Limb (tissue), 2 donors: ENCODE measurements at regions not wholly inside any gene's neighbourhood (a gene's known extent, or its start where the extent isn't known, plus 50 kb on each side); places are given as distances from the start of the nearest gene placed in this dataset.
"Not testable (repeated sequence)": the region's sequence is repeated elsewhere in the genome, so short reads cannot be mapped to it uniquely, and the experiment has no call there.

Source experiments
- DNase-seq, 2 donors: peaks; one replicate each; pipeline ENCODE4 v3.0.0-alpha.2; 2016; ENCODE audit errors: extremely low spot score in 2 of 2

GRCh38 chr2:110394769-110395168 is 77.8 kb downstream of the LIMS4 start:
- DNase-seq: not testable (repeated sequence)

- DNase-seq: not testable (repeated sequence)
These were observed 80.2 kb downstream of the LIMS4 start for GRCh38 chr2:110392366-110392765.

GRCh38 chr2:110391035-110391418 is 81.6 kb downstream of the LIMS4 start:
- DNase-seq: not testable (repeated sequence)

GRCh38 chr2:110390351-110391034 is 82.1 kb downstream of the LIMS4 start:
- DNase-seq: peak in 1 of 2 donors; percentile 8

GRCh38 chr2:110387044-110387443 is 85.6 kb downstream of the LIMS4 start:
- DNase-seq: not testable (repeated sequence)

GRCh38 chr2:110386546-110386945 is 86.1 kb downstream of the LIMS4 start:
- DNase-seq: not testable (repeated sequence)

- DNase-seq: not testable (repeated sequence)
These were observed 87.9 kb downstream of the LIMS4 start for GRCh38 chr2:110384736-110385119.

GRCh38 chr2:110384109-110384735 is 88.4 kb downstream of the LIMS4 start:
- not testable (repeated sequence) for DNase-seq

GRCh38 chr2:110383163-110384048 is 89.2 kb downstream of the LIMS4 start:
- not testable (repeated sequence) for DNase-seq

- DNase-seq: not testable (repeated sequence)
These were observed 99.1 kb downstream of the LIMS4 start for GRCh38 chr2:110373519-110373918.

- DNase-seq: not testable (repeated sequence)
These were observed 101.0 kb downstream of the LIMS4 start for GRCh38 chr2:110371633-110372032.

- DNase-seq: not testable (repeated sequence)
These were observed 115.0 kb downstream of the LIMS4 start for GRCh38 chr2:110357616-110358015.

- not testable (repeated sequence) for DNase-seq
These were observed 118.2 kb downstream of the LIMS4 start for GRCh38 chr2:110354294-110355018.

- not testable (repeated sequence) for DNase-seq
These were observed 121.9 kb downstream of the LIMS4 start for GRCh38 chr2:110350718-110351117.

- not testable (repeated sequence) for DNase-seq
These were observed 123.7 kb downstream of the LIMS4 start for GRCh38 chr2:110348902-110349301.

- not testable (repeated sequence) for DNase-seq
These were observed 128.1 kb downstream of the LIMS4 start for GRCh38 chr2:110344405-110345035.

GRCh38 chr2:110342077-110342476 is 129.7 kb upstream of the MTLN start:
- DNase-seq: not testable (repeated sequence)

GRCh38 chr2:110339126-110339525 is 126.8 kb upstream of the MTLN start:
- DNase-seq: not testable (repeated sequence)

- not testable (repeated sequence) for DNase-seq
These were observed 126.1 kb upstream of the MTLN start for GRCh38 chr2:110338277-110339003.

GRCh38 chr2:110336071-110336470 is 123.7 kb upstream of the MTLN start:
- not testable (repeated sequence) for DNase-seq
